Lung (tissue), 11 donors: ENCODE measurements at regions not wholly inside any gene's neighbourhood (a gene's known extent, or its start where the extent isn't known, plus 50 kb on each side); places are given as distances from the start of the nearest gene placed in this dataset.

Experiments used
- ATAC-seq: fragments of 200-7000 bp; cut with Tn5 transposase; one replicate; pipeline ENCODE4 v1.9.1; 2020; ENCODE audit warnings: moderate number of reproducible peaks; ENCODE audit not compliant: insufficient read depth, low FRiP score
- DNase-seq, 3 donors: peaks; one replicate each; pipeline ENCODE4 v3.0.0-alpha.2; 2013 to 2017
- H3K27ac ChIP-seq, 2 donors: one replicate each; pipeline ENCODE4 v1.5.1; 2013; ENCODE audit warnings: mild to moderate bottlenecking in 2 of 2, moderate library complexity in 2 of 2, control low read depth in 1 of 2, inconsistent platforms in 1 of 2, low read depth in 1 of 2, low read length in 1 of 2
- H3K27me3 ChIP-seq, 3 donors: one replicate each; pipeline ENCODE4 v1.5.1; 2013; ENCODE audit warnings: low read length in 2 of 3; ENCODE audit not compliant: control insufficient read depth in 3 of 3, insufficient read depth in 3 of 3
- H3K36me3 ChIP-seq, 4 donors: one replicate each; pipeline ENCODE4 v1.5.1; 2013; ENCODE audit warnings: low read length in 4 of 4, mild to moderate bottlenecking in 1 of 4, moderate library complexity in 1 of 4; ENCODE audit not compliant: control insufficient read depth in 4 of 4, insufficient read depth in 4 of 4
- H3K4me1 ChIP-seq, 5 donors: one replicate each; pipeline ENCODE4 v1.5.1; 2013; ENCODE audit warnings: low read length in 5 of 5, mild to moderate bottlenecking in 2 of 5, moderate library complexity in 1 of 5; ENCODE audit not compliant: control insufficient read depth in 5 of 5, insufficient read depth in 5 of 5
- H3K4me3 ChIP-seq: one replicate; pipeline ENCODE4 v1.5.1; 2013; ENCODE audit warnings: mild to moderate bottlenecking, control low read depth, moderate library complexity
- H3K9ac ChIP-seq, 2 donors: one replicate each; pipeline ENCODE4 v1.5.1; 2013; ENCODE audit warnings: low read length in 2 of 2, control low read depth in 1 of 2; ENCODE audit not compliant: insufficient read depth in 1 of 2
- H3K9me3 ChIP-seq, 4 donors: one replicate each; pipeline ENCODE4 v1.5.1; 2013; ENCODE audit warnings: low read length in 3 of 4, mild to moderate bottlenecking in 1 of 4, moderate library complexity in 1 of 4; ENCODE audit not compliant: control insufficient read depth in 4 of 4, insufficient read depth in 3 of 4
- WGBS, 2 donors: extraction: QIAGEN DNeasy Blood & Tissue Kit; methylation state at CpG; one replicate each; pipeline ENCODE4 v1.1.7; 2013; 5-methylcytosine and 5-hydroxymethylcytosine counted together
- TF ChIP-seq, protein P1 (sequence below): IDR thresholded peaks from 2 replicates; pipeline ENCODE4 v1.5.1; 2012; ENCODE audit warnings: mild to moderate bottlenecking; ENCODE audit errors: control extremely low read depth, extremely low read depth
- donor health status: control.
- donor health status: control.
- donor health status: Bipolar disorder and iron deficiency.
- donor health status: healthy.
- donor health status: DM: yes; HTN: yes; CAD: no.

DNA sequence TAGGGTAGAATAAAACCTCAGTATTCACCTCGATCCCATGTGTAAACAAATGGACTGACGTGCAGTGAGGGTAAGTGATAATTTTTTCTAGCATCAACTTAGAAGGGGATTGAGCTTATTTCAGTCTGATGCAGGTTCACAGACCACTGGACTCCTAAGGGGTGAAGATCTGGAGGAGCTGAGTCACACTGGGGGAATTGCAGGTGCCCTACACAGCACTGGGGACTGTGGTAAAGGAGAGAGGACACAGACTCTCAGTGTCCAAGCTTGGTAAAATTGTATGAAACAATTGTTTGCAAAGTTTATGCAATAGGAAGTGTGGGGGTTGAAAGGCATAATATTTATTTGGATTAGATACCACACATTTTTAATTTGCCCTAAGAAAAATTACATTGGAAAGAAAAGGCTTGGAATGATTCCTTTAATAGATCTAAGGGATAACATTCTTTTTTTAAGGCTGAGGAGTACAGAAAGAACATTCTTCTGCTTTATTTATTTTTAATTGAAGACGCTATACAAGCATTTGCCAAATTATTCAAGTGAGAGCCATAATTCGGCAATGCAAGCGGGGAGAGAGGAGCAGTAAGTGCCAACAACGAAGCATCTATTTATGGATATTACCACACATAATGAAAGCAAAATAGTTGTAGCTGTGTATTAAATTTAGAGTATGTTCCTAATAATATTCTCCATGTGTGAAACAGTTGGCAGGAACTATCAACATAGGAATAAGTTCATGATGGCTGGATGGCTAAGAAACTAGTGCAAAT lies 766.9 kb upstream of the ADAMTS16 start:
- Histone ChIP-seq H3K4me1 (no peaks in the 10 kb centered on the region), H3K27ac (no peak overlapping the region), H3K36me3 (no peaks in the 10 kb centered on the region), H3K9ac (no peak overlapping the region), H3K9me3 (no peaks in the 10 kb centered on the region), H3K27me3 (no peaks in the 10 kb centered on the region), H3K4me3 (no peak overlapping the region)
- TF ChIP-seq, protein P1, sequence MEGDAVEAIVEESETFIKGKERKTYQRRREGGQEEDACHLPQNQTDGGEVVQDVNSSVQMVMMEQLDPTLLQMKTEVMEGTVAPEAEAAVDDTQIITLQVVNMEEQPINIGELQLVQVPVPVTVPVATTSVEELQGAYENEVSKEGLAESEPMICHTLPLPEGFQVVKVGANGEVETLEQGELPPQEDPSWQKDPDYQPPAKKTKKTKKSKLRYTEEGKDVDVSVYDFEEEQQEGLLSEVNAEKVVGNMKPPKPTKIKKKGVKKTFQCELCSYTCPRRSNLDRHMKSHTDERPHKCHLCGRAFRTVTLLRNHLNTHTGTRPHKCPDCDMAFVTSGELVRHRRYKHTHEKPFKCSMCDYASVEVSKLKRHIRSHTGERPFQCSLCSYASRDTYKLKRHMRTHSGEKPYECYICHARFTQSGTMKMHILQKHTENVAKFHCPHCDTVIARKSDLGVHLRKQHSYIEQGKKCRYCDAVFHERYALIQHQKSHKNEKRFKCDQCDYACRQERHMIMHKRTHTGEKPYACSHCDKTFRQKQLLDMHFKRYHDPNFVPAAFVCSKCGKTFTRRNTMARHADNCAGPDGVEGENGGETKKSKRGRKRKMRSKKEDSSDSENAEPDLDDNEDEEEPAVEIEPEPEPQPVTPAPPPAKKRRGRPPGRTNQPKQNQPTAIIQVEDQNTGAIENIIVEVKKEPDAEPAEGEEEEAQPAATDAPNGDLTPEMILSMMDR = no peak
- ATAC-seq = no peak
- no peak for DNase-seq
- WGBS, 2 donors = 75 to 82% methylated on average over 6 of the region's 6 CpGs

GRCh38 chr5:4374866-4375265 lies 765.3 kb upstream of the ADAMTS16 start:
- DNase-seq (no peak), ATAC-seq (no peak)
- H3K9me3 ChIP-seq = no peaks in the 10 kb centered on the region
- no peak overlapping the region for H3K4me3 ChIP-seq
- TF ChIP-seq, protein P1 = no peak
- WGBS, 2 donors = 70 to 72% methylated on average over 7 of the region's 7 CpGs
- no peak overlapping the region for H3K27ac ChIP-seq
- H3K36me3 ChIP-seq = no peaks in the 10 kb centered on the region
- H3K27me3 ChIP-seq = no peaks in the 10 kb centered on the region
- no peak overlapping the region for H3K9ac ChIP-seq
- no peaks in the 10 kb centered on the region for H3K4me1 ChIP-seq

- Histone ChIP-seq H3K4me1 (no peaks in the 10 kb centered on the region), H3K4me3 (no peak overlapping the region), H3K27ac (no peak overlapping the region), H3K9me3 (no peaks in the 10 kb centered on the region), H3K9ac (no peak overlapping the region), H3K27me3 (no peaks in the 10 kb centered on the region), H3K36me3 (no peaks in the 10 kb centered on the region)
- ATAC-seq (no peak), DNase-seq (no peak)
- TF ChIP-seq, protein P1 = no peak
- WGBS, 2 donors = 85 to 87% methylated on average over 7 of the region's 7 CpGs
These were observed 764.5 kb upstream of the ADAMTS16 start for GRCh38 chr5:4375640-4376039.

DNA sequence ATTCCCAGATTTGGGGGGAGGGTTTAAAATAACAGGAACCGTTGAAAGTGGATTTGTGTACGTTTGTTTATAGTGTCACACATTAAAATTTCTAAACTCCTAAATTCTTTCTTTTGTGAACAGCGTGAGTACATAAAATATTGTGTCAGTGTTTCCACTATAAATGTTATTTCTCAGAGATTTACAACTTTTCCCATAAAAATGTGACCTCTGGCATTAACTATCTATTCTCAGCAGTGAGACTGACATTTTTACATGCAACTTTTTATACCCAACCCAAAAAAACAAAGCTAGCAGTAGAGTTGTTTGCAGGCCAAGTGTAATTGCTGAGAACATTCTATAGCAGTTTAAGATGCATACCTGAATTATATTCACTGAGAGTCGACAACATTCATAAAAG lies 757.0 kb upstream of the ADAMTS16 start:
- H3K27ac ChIP-seq = no peak overlapping the region
- H3K36me3 ChIP-seq = no peaks in the 10 kb centered on the region
- ATAC-seq = no peak
- H3K27me3 ChIP-seq = no peaks in the 10 kb centered on the region
- 70 to 74% methylated on average over 4 of the region's 4 CpGs for WGBS, 2 donors
- no peaks in the 10 kb centered on the region for H3K4me1 ChIP-seq
- TF ChIP-seq, protein P1 = no peak
- H3K9ac ChIP-seq = no peak overlapping the region
- H3K4me3 ChIP-seq = no peak overlapping the region
- DNase-seq = no peak
- no peaks in the 10 kb centered on the region for H3K9me3 ChIP-seq
